ENCODE measurements at regions not wholly inside any gene's neighbourhood (a gene's known extent, or its start where the extent isn't known, plus 50 kb on each side); places are given as distances from the start of the nearest gene placed in this dataset.

DNA sequence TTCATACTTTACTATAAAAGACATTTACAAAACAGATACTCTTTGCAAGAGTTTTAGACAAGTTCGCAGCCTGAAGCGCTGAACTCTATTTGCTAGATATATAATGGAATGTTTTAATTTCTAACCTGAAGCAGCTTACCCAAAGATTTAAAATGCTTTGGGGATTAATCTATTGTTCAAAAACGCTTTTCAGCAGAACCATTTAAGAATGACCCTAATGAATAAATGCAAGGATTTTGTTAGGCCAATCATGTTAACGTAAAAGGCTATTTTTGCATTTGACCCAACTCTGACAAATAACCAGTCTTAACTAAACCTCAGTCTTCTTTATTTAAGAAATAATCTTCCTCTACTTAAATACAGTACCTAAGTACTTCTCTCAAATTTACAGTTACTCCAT lies 406.7 kb upstream of the POT1 start:
- TF ChIP-seq, protein P1, sequence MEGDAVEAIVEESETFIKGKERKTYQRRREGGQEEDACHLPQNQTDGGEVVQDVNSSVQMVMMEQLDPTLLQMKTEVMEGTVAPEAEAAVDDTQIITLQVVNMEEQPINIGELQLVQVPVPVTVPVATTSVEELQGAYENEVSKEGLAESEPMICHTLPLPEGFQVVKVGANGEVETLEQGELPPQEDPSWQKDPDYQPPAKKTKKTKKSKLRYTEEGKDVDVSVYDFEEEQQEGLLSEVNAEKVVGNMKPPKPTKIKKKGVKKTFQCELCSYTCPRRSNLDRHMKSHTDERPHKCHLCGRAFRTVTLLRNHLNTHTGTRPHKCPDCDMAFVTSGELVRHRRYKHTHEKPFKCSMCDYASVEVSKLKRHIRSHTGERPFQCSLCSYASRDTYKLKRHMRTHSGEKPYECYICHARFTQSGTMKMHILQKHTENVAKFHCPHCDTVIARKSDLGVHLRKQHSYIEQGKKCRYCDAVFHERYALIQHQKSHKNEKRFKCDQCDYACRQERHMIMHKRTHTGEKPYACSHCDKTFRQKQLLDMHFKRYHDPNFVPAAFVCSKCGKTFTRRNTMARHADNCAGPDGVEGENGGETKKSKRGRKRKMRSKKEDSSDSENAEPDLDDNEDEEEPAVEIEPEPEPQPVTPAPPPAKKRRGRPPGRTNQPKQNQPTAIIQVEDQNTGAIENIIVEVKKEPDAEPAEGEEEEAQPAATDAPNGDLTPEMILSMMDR (IDR thresholded peaks at IDR 0.05), result no peak
- TF ChIP-seq POLR2A (IDR thresholded peaks at IDR 0.05), result no peak

All from thyroid gland (tissue), 4 donors.